ENCODE measurements at regions not wholly inside any gene's neighbourhood (a gene's known extent, or its start where the extent isn't known, plus 50 kb on each side); places are given as distances from the start of the nearest gene placed in this dataset.

DNA sequence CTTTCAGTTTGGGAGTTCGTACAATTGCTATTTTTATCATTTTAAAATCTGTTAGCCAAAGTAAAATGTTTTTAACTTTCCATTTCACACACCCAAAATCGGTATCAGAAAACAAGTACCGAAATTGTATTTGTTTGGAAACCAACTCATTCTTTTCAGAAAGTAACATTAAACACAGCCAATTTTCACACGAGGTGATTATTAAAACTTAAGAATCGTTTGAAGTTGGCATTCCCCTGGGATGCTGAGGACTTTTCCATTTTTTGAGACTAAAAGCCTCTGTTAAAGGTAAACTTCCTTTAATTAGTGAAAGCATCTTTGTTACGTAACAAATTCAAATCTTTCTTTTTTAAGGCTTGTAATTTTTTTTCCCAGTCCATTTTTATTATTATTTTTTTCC, 623.0 kb downstream of the VRK1 start:
- no peak overlapping the region for H2AFZ ChIP-seq (ENCODE audit: low read depth, low read length)
- no peaks in the 10 kb centered on the region for H3K79me2 ChIP-seq (ENCODE audit: control insufficient read depth, insufficient read depth, low read length)
- no peak overlapping the region for H3K27ac ChIP-seq (ENCODE audit: insufficient read depth, low read depth, low read length)
- no peak overlapping the region for H3K4me3 ChIP-seq (replicated peaks in 1 of 3; ENCODE audit: insufficient read depth in 1 of 3, low read depth in 1 of 3, low read length in 3 of 3)
- H3K9me1 ChIP-seq (replicated peaks; ENCODE audit: control insufficient read depth, extremely low read depth, insufficient read depth, low read length): no peaks in the 10 kb centered on the region
- H4K20me1 ChIP-seq (replicated peaks; ENCODE audit: control insufficient read depth, extremely low read depth, insufficient read depth, low read length): no peaks in the 10 kb centered on the region
- H3K36me3 ChIP-seq (ENCODE audit: control insufficient read depth in 2 of 2, extremely low read depth in 1 of 2, insufficient read depth in 2 of 2, low read length in 2 of 2): no peaks in the 10 kb centered on the region
- dilution Hi-C loops (cut with MboI; ENCODE audit: extremely low pct_ligation_motif_present, low sequenced_read_pairs): no loop called here
- POLR2A ChIA-PET: no interaction called here
- no TSS peak for BruUV-seq (replicated peaks)
- peaks cover 4% of the 10 kb centered on the region for H3K9me3 ChIP-seq (replicated peaks; ENCODE audit: control insufficient read depth, insufficient read depth, low read length)
- TF ChIP-seq JUN (IDR thresholded peaks at IDR 0.05; ENCODE audit: borderline replicate concordance, insufficient read depth, insufficient read length, low read depth) (no peak), EZH2 (IDR thresholded peaks at IDR 0.05; ENCODE audit: borderline replicate concordance, low read depth, low read length, severe bottlenecking) (no peak), POLR2AphosphoS5 (IDR thresholded peaks at IDR 0.05; ENCODE audit: insufficient read depth, low read depth, low read length) (no peak), POLR2A (IDR thresholded peaks at IDR 0.05; ENCODE audit: low read depth, low read length) (no peak), FOS (IDR thresholded peaks at IDR 0.05; ENCODE audit: borderline replicate concordance, insufficient read depth, low read length) (no peak), CTCF (IDR thresholded peaks at IDR 0.05; ENCODE audit: extremely low read depth in 1 of 2, insufficient read depth in 1 of 2, low read depth in 1 of 2, low read length in 2 of 2) (no peak), MYC (IDR thresholded peaks at IDR 0.05; ENCODE audit: low read depth, low read length) (no peak), GATA2 (IDR thresholded peaks at IDR 0.05; ENCODE audit: insufficient read depth, insufficient read length, low read depth, low read length) (no peak)
- TF ChIP-seq, protein P1, sequence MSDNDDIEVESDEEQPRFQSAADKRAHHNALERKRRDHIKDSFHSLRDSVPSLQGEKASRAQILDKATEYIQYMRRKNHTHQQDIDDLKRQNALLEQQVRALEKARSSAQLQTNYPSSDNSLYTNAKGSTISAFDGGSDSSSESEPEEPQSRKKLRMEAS (IDR thresholded peaks at IDR 0.05; ENCODE audit: insufficient read depth, insufficient read length): no peak
- intact Hi-C loops (cut with micrococcal nuclease): no loop called here
- no peaks in the 10 kb centered on the region for H3K4me1 ChIP-seq (ENCODE audit: control insufficient read depth, extremely low read depth, insufficient read depth, low read length)
- H3K9ac ChIP-seq (replicated peaks; ENCODE audit: extremely low read depth, insufficient read depth, low read length): no peak overlapping the region
- CTCF ChIA-PET: no interaction called here
- DNase-seq (ENCODE audit: low read depth, low spot score): no peak
- no peaks in the 10 kb centered on the region for H3K27me3 ChIP-seq (ENCODE audit: control insufficient read depth in 2 of 2, insufficient read depth in 2 of 2, low read length in 2 of 2)
- no peak overlapping the region for H3K4me2 ChIP-seq (ENCODE audit: insufficient read depth, low read length)
- no peak for FAIRE-seq
